IMR-90 (cell line): ENCODE measurements at regions not wholly inside any gene's neighbourhood (a gene's known extent, or its start where the extent isn't known, plus 50 kb on each side); places are given as distances from the start of the nearest gene placed in this dataset.

Experiments used
- ATAC-seq: fragments of 200-7000 bp; cut with Tn5 transposase; 2 replicates; pipeline ENCODE4 v1.9.1; 2020; ENCODE audit warnings: low read depth, mild to moderate bottlenecking, moderate library complexity
- BruUV-seq: library from RNA; stranded (reverse); fragments of 400-500 nt; replicated peaks from 2 replicates; lab custom pipeline; 2021; lab: Mats Ljungman, UMichigan
- CTCF ChIA-PET: fragments of 300-600 bp; formaldehyde crosslinking; extraction: SDS; loops from one replicate; lab custom pipeline; 2021; ENCODE audit warnings: antibody characterized with exemption; lab: Yijun Ruan, JAX
- POLR2A ChIA-PET: fragments of 300-600 bp; sonication (Branson Sonifier 250); formaldehyde crosslinking; loops from one replicate; lab custom pipeline; 2022; ENCODE audit warnings: antibody characterized with exemption; ENCODE audit not compliant: unreplicated experiment; lab: Charles Lee
- DNase-seq: peaks from one replicate; pipeline ENCODE4 v3.0.0; 2013
- H2AFZ ChIP-seq: replicated peaks from 2 replicates; pipeline ENCODE3; 2013; ENCODE audit warnings: low read length, mild to moderate bottlenecking; ENCODE audit not compliant: poor library complexity
- H2AK5ac ChIP-seq: 2 replicates; pipeline ENCODE4 v1.6.1; 2013; ENCODE audit warnings: low read depth, low read length, inconsistent platforms
- H2AK9ac ChIP-seq: replicated peaks from 2 replicates; pipeline ENCODE3; 2013; ENCODE audit warnings: mild to moderate bottlenecking, low read depth, low read length, moderate library complexity; ENCODE audit not compliant: poor library complexity
- H2BK120ac ChIP-seq: 2 replicates; pipeline ENCODE4 v1.6.1; 2013; ENCODE audit warnings: low read depth, low read length, inconsistent platforms
- H2BK15ac ChIP-seq: 3 replicates; pipeline ENCODE4 v1.6.1; 2013; ENCODE audit warnings: low read depth, low read length, inconsistent platforms
- H2BK20ac ChIP-seq: 2 replicates; pipeline ENCODE4 v1.6.1; 2013; ENCODE audit warnings: low read depth, mild to moderate bottlenecking, inconsistent platforms, low read length, moderate library complexity
- H2BK5ac ChIP-seq: 2 replicates; pipeline ENCODE4 v1.6.1; 2013; ENCODE audit warnings: mild to moderate bottlenecking, low read depth, low read length, inconsistent platforms; ENCODE audit not compliant: poor library complexity, severe bottlenecking
- H3K14ac ChIP-seq: replicated peaks from 2 replicates; pipeline ENCODE4 v1.6.1; 2013; ENCODE audit warnings: low read depth, low read length, inconsistent platforms
- H3K18ac ChIP-seq: 2 replicates; pipeline ENCODE4 v1.6.1; 2013; ENCODE audit warnings: low read depth, low read length, control low read depth
- H3K23ac ChIP-seq: 2 replicates; pipeline ENCODE4 v1.6.1; 2013; ENCODE audit warnings: low read depth, low read length, inconsistent platforms
- H3K27ac ChIP-seq: 2 replicates; pipeline ENCODE4 v1.5.1; 2013; ENCODE audit warnings: mild to moderate bottlenecking, control low read depth, low read length; ENCODE audit not compliant: insufficient read depth
- H3K27me3 ChIP-seq: 2 replicates; pipeline ENCODE4 v1.6.1; 2013; ENCODE audit warnings: low read length; ENCODE audit not compliant: control insufficient read depth, insufficient read depth
- H3K36me3 ChIP-seq: 2 replicates; pipeline ENCODE4 v1.6.1; 2013; ENCODE audit warnings: low read length, mixed read lengths; ENCODE audit not compliant: control insufficient read depth, insufficient read depth
- H3K4ac ChIP-seq: 2 replicates; pipeline ENCODE4 v1.6.1; 2013; ENCODE audit warnings: low read depth, low read length, inconsistent platforms
- H3K4me1 ChIP-seq: 2 replicates; pipeline ENCODE4 v1.6.1; 2013; ENCODE audit warnings: low read length, mixed read lengths; ENCODE audit not compliant: control insufficient read depth, insufficient read depth
- H3K4me2 ChIP-seq: 2 replicates; pipeline ENCODE4 v1.6.1; 2013; ENCODE audit warnings: low read depth, mild to moderate bottlenecking, control low read depth, low read length, moderate library complexity
- H3K4me3 ChIP-seq: 2 replicates; pipeline ENCODE4 v1.5.1; 2013; ENCODE audit warnings: low read depth, mild to moderate bottlenecking, control low read depth, low read length, moderate library complexity; ENCODE audit not compliant: insufficient read depth
- H3K56ac ChIP-seq: 2 replicates; pipeline ENCODE4 v1.6.1; 2013; ENCODE audit warnings: low read length, inconsistent platforms; ENCODE audit not compliant: insufficient read depth; ENCODE audit errors: extremely low read depth
- H3K79me1 ChIP-seq, 2 experiments: 2 replicates each; pipeline ENCODE4 v1.6.1; 2013; ENCODE audit warnings: low read length in 2 of 2, inconsistent platforms in 1 of 2, low read depth in 1 of 2
- H3K9ac ChIP-seq: 2 replicates; pipeline ENCODE4 v1.6.1; 2013; ENCODE audit warnings: low read depth, low read length, control low read depth
- H3K9me1 ChIP-seq: 2 replicates; pipeline ENCODE4 v1.6.1; 2013; ENCODE audit warnings: low read length, inconsistent platforms; ENCODE audit not compliant: insufficient read depth
- H3K9me3 ChIP-seq: 2 replicates; pipeline ENCODE4 v1.6.1; 2013; ENCODE audit warnings: low read length; ENCODE audit not compliant: control insufficient read depth, insufficient read depth
- H4K20me1 ChIP-seq: 2 replicates; pipeline ENCODE4 v1.6.1; 2013; ENCODE audit warnings: low read length, inconsistent platforms; ENCODE audit not compliant: insufficient read depth
- H4K5ac ChIP-seq: 2 replicates; pipeline ENCODE4 v1.6.1; 2013; ENCODE audit warnings: mild to moderate bottlenecking, low read depth, low read length, control low read depth
- H4K8ac ChIP-seq, 2 experiments: 2 replicates each; pipeline ENCODE4 v1.6.1; 2013; ENCODE audit warnings: low read depth in 2 of 2, low read length in 2 of 2, control low read depth in 1 of 2, inconsistent platforms in 1 of 2
- H4K91ac ChIP-seq: 2 replicates; pipeline ENCODE4 v1.6.1; 2013; ENCODE audit warnings: low read depth, low read length, inconsistent platforms; ENCODE audit not compliant: insufficient read depth
- FOS ChIP-seq: fragments of 150-350 bp; IDR thresholded peaks from 2 replicates; pipeline ENCODE4 v1.6.1; 2016; ENCODE audit warnings: low read depth, low read length
- NFE2L2 ChIP-seq: fragments of 150-350 bp; IDR thresholded peaks from 2 replicates; pipeline ENCODE4 v1.6.1; 2016; ENCODE audit warnings: low read depth, mild to moderate bottlenecking, low read length
- POLR2A ChIP-seq: IDR thresholded peaks from 2 replicates; pipeline ENCODE4 v1.6.1; 2012; ENCODE audit warnings: mild to moderate bottlenecking, low read depth, low read length
- RAD21 ChIP-seq: IDR thresholded peaks from 2 replicates; pipeline ENCODE4 v1.6.1; 2012; ENCODE audit warnings: low read length, improper control_type of control experiment
- RCOR1 ChIP-seq: IDR thresholded peaks from 2 replicates; pipeline ENCODE4 v1.6.1; 2012; ENCODE audit warnings: mild to moderate bottlenecking, low read length, improper control_type of control experiment; ENCODE audit not compliant: insufficient replicate concordance
- dilution Hi-C: fragments of 300-500 bp; cut with HindIII; formaldehyde crosslinking; loops from one replicate; pipeline ENCODE4 v1.14.3; 2018; ENCODE audit warnings: low sequenced_read_pairs; ENCODE audit not compliant: unreplicated experiment
- in situ Hi-C: fragments of 300-500 bp; cut with MboI; formaldehyde crosslinking; loops from 3 replicates; pipeline ENCODE4 v1.14.3; 2019; ENCODE audit warnings: low sequenced_read_pairs, inconsistent platforms, mixed read lengths
- intact Hi-C: fragments of 100-400 bp; cut with micrococcal nuclease; formaldehyde crosslinking; loops from 2 replicates; pipeline ENCODE4 v1.10.0; 2022
- TF ChIP-seq, protein P1 (sequence below): conservative IDR thresholded peaks from 2 replicates; pipeline ENCODE4 v1.5.1; 2012; ENCODE audit warnings: mild to moderate bottlenecking, low read depth, low read length, improper control_type of control experiment
- TF ChIP-seq, protein P2 (sequence below): fragments of 150-350 bp; IDR thresholded peaks from 2 replicates; pipeline ENCODE4 v1.6.1; 2016; ENCODE audit warnings: low read depth, mild to moderate bottlenecking, low read length, moderate library complexity, borderline replicate concordance
- TF ChIP-seq, protein P3 (sequence below): fragments of 150-350 bp; IDR thresholded peaks from 2 replicates; pipeline ENCODE4 v1.6.1; 2017; ENCODE audit warnings: mild to moderate bottlenecking, antibody characterized with exemption, low read length, low read depth

DNA sequence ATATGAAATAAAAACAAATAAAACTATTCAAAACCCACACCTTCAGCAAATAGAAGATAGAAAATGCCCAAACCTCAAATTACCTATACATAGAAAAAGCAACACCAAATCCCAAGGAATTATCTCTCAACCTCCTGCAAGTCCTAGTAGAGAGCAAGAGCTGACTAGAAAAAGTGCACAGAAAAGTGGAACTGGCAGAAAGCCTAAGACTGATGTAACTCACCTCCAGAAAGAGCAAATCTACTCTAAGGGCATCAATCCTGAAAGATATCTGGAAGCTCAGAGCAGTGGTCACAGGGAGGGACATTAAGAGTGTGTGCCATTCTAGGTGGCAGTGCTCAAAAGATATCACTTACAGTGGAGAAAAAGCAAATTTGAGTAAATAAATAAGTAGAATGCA is 62.1 kb upstream of the PLEKHG7 start:
- Histone ChIP-seq H3K56ac (no peak overlapping the region), H3K79me1 (no peaks in the 10 kb centered on the region), H3K9me3 (no peaks in the 10 kb centered on the region), H3K14ac (no peak overlapping the region; the same call in 1 of the 2 replicates), H3K9me1 (no peaks in the 10 kb centered on the region), H4K5ac (no peak overlapping the region), H3K4me1 (no peaks in the 10 kb centered on the region), H3K18ac (no peak overlapping the region), H2AK9ac (no peak overlapping the region), H3K9ac (no peak overlapping the region), H3K4me2 (no peak overlapping the region), H3K27ac (no peak overlapping the region), H3K4me3 (no peak overlapping the region), H2AFZ (no peak overlapping the region), H3K4ac (no peak overlapping the region), H3K27me3 (no peaks in the 10 kb centered on the region), H3K36me3 (no peaks in the 10 kb centered on the region), H2BK20ac (no peak overlapping the region), H4K91ac (no peak overlapping the region), H2BK120ac (no peak overlapping the region), H4K20me1 (no peaks in the 10 kb centered on the region), H2AK5ac (no peak overlapping the region), H2BK15ac (no peak overlapping the region), H4K8ac (no peak overlapping the region), H2BK5ac (no peak overlapping the region), H3K23ac (no peak overlapping the region)
- ATAC-seq, result no peak
- no TSS peak for BruUV-seq
- in situ Hi-C loops (loop anchor here (10.0 to 25.0 kb wide), 2 partner anchors 1256 to 1678 kb away; partner anchors contain the start of gene CCER1), intact Hi-C loops (no loop called here), dilution Hi-C loops (no loop called here)
- CTCF ChIA-PET, result interaction anchor here (0.6 kb wide), 1 partner anchor 75 kb away, joined by 4 read pairs; no protein-coding TSS in a partner anchor
- POLR2A ChIA-PET, result no interaction called here
- peak; percentile 35 for DNase-seq
- no peak for TF ChIP-seq RCOR1
- TF ChIP-seq, protein P1, sequence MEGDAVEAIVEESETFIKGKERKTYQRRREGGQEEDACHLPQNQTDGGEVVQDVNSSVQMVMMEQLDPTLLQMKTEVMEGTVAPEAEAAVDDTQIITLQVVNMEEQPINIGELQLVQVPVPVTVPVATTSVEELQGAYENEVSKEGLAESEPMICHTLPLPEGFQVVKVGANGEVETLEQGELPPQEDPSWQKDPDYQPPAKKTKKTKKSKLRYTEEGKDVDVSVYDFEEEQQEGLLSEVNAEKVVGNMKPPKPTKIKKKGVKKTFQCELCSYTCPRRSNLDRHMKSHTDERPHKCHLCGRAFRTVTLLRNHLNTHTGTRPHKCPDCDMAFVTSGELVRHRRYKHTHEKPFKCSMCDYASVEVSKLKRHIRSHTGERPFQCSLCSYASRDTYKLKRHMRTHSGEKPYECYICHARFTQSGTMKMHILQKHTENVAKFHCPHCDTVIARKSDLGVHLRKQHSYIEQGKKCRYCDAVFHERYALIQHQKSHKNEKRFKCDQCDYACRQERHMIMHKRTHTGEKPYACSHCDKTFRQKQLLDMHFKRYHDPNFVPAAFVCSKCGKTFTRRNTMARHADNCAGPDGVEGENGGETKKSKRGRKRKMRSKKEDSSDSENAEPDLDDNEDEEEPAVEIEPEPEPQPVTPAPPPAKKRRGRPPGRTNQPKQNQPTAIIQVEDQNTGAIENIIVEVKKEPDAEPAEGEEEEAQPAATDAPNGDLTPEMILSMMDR, result no peak
- TF ChIP-seq, protein P2, sequence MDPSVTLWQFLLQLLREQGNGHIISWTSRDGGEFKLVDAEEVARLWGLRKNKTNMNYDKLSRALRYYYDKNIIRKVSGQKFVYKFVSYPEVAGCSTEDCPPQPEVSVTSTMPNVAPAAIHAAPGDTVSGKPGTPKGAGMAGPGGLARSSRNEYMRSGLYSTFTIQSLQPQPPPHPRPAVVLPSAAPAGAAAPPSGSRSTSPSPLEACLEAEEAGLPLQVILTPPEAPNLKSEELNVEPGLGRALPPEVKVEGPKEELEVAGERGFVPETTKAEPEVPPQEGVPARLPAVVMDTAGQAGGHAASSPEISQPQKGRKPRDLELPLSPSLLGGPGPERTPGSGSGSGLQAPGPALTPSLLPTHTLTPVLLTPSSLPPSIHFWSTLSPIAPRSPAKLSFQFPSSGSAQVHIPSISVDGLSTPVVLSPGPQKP, result no peak
- TF ChIP-seq RAD21, result no peak
- no peak for TF ChIP-seq POLR2A
- no peak for TF ChIP-seq FOS
- TF ChIP-seq NFE2L2, result no peak
- TF ChIP-seq, protein P3, sequence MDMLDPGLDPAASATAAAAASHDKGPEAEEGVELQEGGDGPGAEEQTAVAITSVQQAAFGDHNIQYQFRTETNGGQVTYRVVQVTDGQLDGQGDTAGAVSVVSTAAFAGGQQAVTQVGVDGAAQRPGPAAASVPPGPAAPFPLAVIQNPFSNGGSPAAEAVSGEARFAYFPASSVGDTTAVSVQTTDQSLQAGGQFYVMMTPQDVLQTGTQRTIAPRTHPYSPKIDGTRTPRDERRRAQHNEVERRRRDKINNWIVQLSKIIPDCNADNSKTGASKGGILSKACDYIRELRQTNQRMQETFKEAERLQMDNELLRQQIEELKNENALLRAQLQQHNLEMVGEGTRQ, result no peak
